Prostate gland (tissue), 2 donors: ENCODE measurements at regions not wholly inside any gene's neighbourhood (a gene's known extent, or its start where the extent isn't known, plus 50 kb on each side); places are given as distances from the start of the nearest gene placed in this dataset.

Experiments used
- DNase-seq: peaks from one replicate; pipeline ENCODE4 v3.0.0-alpha.2; 2019; ENCODE audit warnings: low spot score
- H3K27ac ChIP-seq, 2 donors: fragments of 200-600 bp; sonication (generic); 2 replicates each; pipeline ENCODE4 v1.5.1; 2017 to 2019
- H3K27me3 ChIP-seq: fragments of 200-600 bp; sonication (generic); replicated peaks from 2 replicates; pipeline ENCODE4 v1.5.1; 2019; ENCODE audit not compliant: insufficient read depth
- H3K36me3 ChIP-seq, 2 donors: fragments of 200-600 bp; sonication (generic); 1 replicate in 1 of 2; 2 replicates in 1 of 2; pipeline versions ENCODE4 v1.5.1 to v1.8.1; 2017 to 2019
- H3K4me1 ChIP-seq: fragments of 200-600 bp; sonication (generic); replicated peaks from 2 replicates; pipeline ENCODE4 v1.5.1; 2019
- H3K4me3 ChIP-seq, 2 donors: fragments of 200-600 bp; sonication (generic); 2 replicates each; pipeline ENCODE4 v1.5.1; 2017 to 2019
- H3K9me3 ChIP-seq: fragments of 200-600 bp; sonication (generic); 2 replicates; pipeline ENCODE4 v1.5.1; 2017
- POLR2A ChIP-seq: fragments of 450-650 bp; IDR thresholded peaks from one replicate; pipeline ENCODE4 v1.6.1; 2016; ENCODE audit warnings: antibody characterized with exemption, mild to moderate bottlenecking
- POLR2AphosphoS5 ChIP-seq: sonication (generic); formaldehyde crosslinking; IDR thresholded peaks from one replicate; pipeline ENCODE4 v1.6.1; 2017; ENCODE audit warnings: antibody characterized with exemption
- WGBS: methylation state at CpG from one replicate; pipeline ENCODE4 v1.1.5; 2018; 5-methylcytosine and 5-hydroxymethylcytosine counted together
- intact Hi-C: fragments of 100-400 bp; cut with DNase I; formaldehyde crosslinking; loops from one replicate; pipeline ENCODE4 v1.14.2; 2022
- TF ChIP-seq, protein P1 (sequence below), 4 experiments: fragments of 200-600 bp in 2 of 4; fragments of 450-650 bp in 2 of 4; sonication (generic) in 2 of 4; IDR thresholded peaks; 1 replicate in 3 of 4; 2 replicates in 1 of 4; pipeline ENCODE4 v1.5.1; 2016 to 2019; ENCODE audit warnings: antibody characterized with exemption in 4 of 4, mild to moderate bottlenecking in 2 of 4, moderate library complexity in 2 of 4

DNA sequence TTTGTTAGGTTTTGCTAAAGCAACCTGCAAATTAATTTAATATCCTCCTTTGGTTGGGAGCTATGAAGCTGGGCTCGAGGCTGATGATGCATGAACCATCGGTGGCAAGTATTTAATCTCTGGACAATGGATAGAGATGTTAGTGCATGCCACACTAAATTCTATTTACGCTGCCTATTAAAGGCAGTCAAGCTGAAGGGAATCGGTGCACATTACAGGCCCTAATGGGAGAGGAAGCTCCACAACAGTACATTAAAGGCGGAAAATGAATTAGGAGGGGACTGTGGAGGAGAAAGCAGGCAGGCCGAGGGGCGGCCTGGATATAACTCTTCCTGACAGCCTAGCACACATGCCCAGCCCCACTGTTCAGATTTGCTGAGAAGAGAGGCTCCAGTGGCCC lies 132.4 kb upstream of the MAFB start:
- no peak overlapping the region for H3K27ac ChIP-seq
- 70% methylated on average over 7 of the region's 7 CpGs for WGBS
- H3K4me1 ChIP-seq = no peaks in the 10 kb centered on the region
- no peak for DNase-seq
- no peaks in the 10 kb centered on the region for H3K36me3 ChIP-seq
- H3K4me3 ChIP-seq = no peak overlapping the region
- H3K27me3 ChIP-seq = no peaks in the 10 kb centered on the region
- intact Hi-C loops = no loop called here
- no peaks in the 10 kb centered on the region for H3K9me3 ChIP-seq
- TF ChIP-seq POLR2AphosphoS5 (no peak), POLR2A (no peak)
- TF ChIP-seq, protein P1, sequence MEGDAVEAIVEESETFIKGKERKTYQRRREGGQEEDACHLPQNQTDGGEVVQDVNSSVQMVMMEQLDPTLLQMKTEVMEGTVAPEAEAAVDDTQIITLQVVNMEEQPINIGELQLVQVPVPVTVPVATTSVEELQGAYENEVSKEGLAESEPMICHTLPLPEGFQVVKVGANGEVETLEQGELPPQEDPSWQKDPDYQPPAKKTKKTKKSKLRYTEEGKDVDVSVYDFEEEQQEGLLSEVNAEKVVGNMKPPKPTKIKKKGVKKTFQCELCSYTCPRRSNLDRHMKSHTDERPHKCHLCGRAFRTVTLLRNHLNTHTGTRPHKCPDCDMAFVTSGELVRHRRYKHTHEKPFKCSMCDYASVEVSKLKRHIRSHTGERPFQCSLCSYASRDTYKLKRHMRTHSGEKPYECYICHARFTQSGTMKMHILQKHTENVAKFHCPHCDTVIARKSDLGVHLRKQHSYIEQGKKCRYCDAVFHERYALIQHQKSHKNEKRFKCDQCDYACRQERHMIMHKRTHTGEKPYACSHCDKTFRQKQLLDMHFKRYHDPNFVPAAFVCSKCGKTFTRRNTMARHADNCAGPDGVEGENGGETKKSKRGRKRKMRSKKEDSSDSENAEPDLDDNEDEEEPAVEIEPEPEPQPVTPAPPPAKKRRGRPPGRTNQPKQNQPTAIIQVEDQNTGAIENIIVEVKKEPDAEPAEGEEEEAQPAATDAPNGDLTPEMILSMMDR (IDR thresholded peaks at IDR 0.05) = no peak

DNA sequence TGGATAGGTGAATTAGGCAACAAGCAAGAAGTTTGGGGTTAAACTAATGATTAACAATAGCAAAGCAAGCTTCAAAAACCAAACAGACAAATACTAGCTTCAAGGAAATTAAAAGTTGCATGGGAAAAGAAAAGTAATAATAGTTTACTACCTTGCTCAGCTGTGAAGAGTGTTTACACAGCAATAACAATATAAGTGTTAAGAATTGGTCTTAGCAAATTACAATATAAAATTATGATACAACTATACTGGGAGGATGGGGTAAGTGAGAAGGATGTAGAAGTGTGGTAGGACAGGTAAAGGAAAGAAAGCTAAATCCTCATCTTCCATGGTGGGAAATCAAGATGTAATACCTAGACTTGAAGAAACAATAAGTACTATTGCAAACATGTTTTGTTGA lies 137.7 kb upstream of the MAFB start:
- Histone ChIP-seq H3K27me3 (no peaks in the 10 kb centered on the region), H3K4me3 (no peak overlapping the region), H3K36me3 (no peaks in the 10 kb centered on the region), H3K4me1 (no peaks in the 10 kb centered on the region), H3K9me3 (no peaks in the 10 kb centered on the region), H3K27ac (no peak overlapping the region)
- intact Hi-C loops = no loop called here
- TF ChIP-seq, protein P1 (IDR thresholded peaks at IDR 0.05) = no peak
- TF ChIP-seq POLR2AphosphoS5 = no peak
- no peak for TF ChIP-seq POLR2A
- DNase-seq = no peak

DNA sequence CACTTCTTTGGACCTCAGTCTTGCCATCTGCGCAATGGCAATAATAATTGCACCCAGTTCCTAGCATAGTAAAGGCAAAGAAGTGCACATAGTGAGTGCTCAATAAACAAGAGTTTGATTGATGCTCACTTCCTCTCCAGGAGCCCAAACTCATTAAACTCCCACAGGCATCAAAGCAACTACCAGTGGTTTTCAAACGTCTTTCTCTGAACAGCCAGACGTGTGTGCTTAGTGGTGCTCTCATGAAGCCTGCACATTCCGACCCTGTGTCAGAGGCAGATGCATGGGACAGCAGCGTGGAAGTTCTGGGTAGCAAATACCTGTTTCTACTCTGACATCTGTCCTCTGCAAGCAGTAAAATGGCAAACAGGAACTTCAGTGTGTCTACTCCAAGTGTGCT lies 146.3 kb upstream of the MAFB start:
- H3K4me3 ChIP-seq = no peak overlapping the region
- no peaks in the 10 kb centered on the region for H3K4me1 ChIP-seq
- intact Hi-C loops = no loop called here
- H3K9me3 ChIP-seq = no peaks in the 10 kb centered on the region
- no peak overlapping the region for H3K27ac ChIP-seq
- no peak for DNase-seq
- H3K27me3 ChIP-seq = no peaks in the 10 kb centered on the region
- TF ChIP-seq, protein P1 (IDR thresholded peaks at IDR 0.05) = no peak
- TF ChIP-seq POLR2A = no peak
- TF ChIP-seq POLR2AphosphoS5 = no peak
- WGBS = 53% methylated on average over 5 of the region's 5 CpGs
- H3K36me3 ChIP-seq = no peaks in the 10 kb centered on the region

DNA sequence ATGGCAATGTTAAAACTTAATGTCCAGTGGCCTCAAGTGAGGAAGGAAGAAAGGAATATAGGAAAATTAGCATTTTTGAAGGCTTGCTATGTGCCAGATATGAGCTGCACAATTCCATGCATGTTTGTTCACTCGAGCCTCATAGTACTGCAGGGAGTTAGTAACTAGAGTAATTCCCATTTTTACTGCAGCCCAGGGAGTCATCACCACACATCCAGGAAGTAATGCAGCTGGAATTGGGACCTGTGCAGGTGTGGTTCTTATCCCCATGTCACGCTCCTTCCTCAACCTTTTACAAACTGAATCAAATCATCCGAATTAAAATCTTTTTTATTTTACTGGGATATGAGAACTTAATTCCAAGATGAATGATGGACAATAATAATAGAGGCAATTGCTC lies 149.5 kb upstream of the MAFB start:
- WGBS = 73% methylated on average over 3 of the region's 3 CpGs

DNA sequence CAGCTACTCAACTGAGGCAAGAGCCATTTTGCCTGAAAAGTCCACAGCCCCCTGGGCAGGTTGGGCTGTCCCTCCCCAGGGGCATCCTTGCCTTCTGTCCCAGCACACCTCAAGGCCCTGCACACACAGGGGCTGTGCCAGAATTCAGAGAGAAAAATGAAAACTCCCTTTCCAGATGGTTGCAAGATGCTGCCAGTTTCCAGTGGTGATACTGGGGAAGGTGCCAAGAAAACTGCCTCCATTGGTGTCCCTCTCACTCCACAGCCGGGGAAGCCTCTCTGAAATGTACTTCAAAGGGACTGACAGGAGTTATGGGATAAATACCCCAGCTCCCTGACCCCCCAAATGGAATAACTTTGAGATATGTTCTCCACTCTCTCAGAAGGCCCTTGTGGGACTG lies 154.2 kb upstream of the MAFB start:
- Histone ChIP-seq H3K9me3 (no peaks in the 10 kb centered on the region), H3K27me3 (no peaks in the 10 kb centered on the region), H3K27ac (no peak overlapping the region), H3K36me3 (no peaks in the 10 kb centered on the region), H3K4me3 (no peak overlapping the region), H3K4me1 (no peaks in the 10 kb centered on the region)
- no peak for DNase-seq
- TF ChIP-seq POLR2A = no peak
- TF ChIP-seq, protein P1 (IDR thresholded peaks at IDR 0.05) = no peak
- WGBS = 36% methylated on average over 1 of the region's 1 CpG
- intact Hi-C loops = no loop called here

More for the DNA sequence above, 149.5 kb upstream of the MAFB start:
- Histone ChIP-seq H3K4me1 (no peaks in the 10 kb centered on the region), H3K9me3 (no peaks in the 10 kb centered on the region), H3K36me3 (no peaks in the 10 kb centered on the region), H3K27ac (no peak overlapping the region), H3K27me3 (no peaks in the 10 kb centered on the region), H3K4me3 (no peak overlapping the region)
- no peak for DNase-seq
- TF ChIP-seq POLR2AphosphoS5 = no peak
- no peak for TF ChIP-seq POLR2A
- intact Hi-C loops = no loop called here
